GM23338 (cell line): ENCODE measurements at regions not wholly inside any gene's neighbourhood (a gene's known extent, or its start where the extent isn't known, plus 50 kb on each side); places are given as distances from the start of the nearest gene placed in this dataset.

Source experiments
- ATAC-seq: fragments of 200-7000 bp; cut with Tn5 transposase; 3 replicates; pipeline ENCODE4 v1.9.1; 2020
- DNase-seq: peaks from one replicate; pipeline ENCODE4 v3.0.0-alpha.2; 2015; ENCODE audit warnings: low spot score
- H2AFZ ChIP-seq: fragments of 200-600 bp; sonication (generic); 2 replicates; pipeline ENCODE4 v1.8.0; 2016; ENCODE audit warnings: antibody characterized with exemption, mild to moderate bottlenecking, moderate library complexity
- H3F3A ChIP-seq: fragments of 200-600 bp; sonication (generic); replicated peaks from 2 replicates; pipeline ENCODE4 v1.8.0; 2017; ENCODE audit warnings: antibody characterized with exemption, mixed run types, low read depth
- H3K27ac ChIP-seq: fragments of 200-600 bp; sonication (generic); 2 replicates; pipeline ENCODE4 v1.6.1; 2016; ENCODE audit warnings: low read depth
- H3K27me3 ChIP-seq: fragments of 200-600 bp; sonication (generic); 2 replicates; pipeline ENCODE4 v1.8.0; 2016; ENCODE audit warnings: mild to moderate bottlenecking, mixed run types, moderate library complexity; ENCODE audit not compliant: insufficient read depth
- H3K36me3 ChIP-seq: fragments of 200-600 bp; sonication (generic); 2 replicates; pipeline ENCODE4 v1.8.0; 2016; ENCODE audit warnings: mild to moderate bottlenecking; ENCODE audit not compliant: insufficient read depth
- H3K4me1 ChIP-seq: fragments of 200-600 bp; sonication (generic); 2 replicates; pipeline ENCODE4 v1.8.0; 2016; ENCODE audit warnings: mild to moderate bottlenecking, moderate library complexity; ENCODE audit not compliant: insufficient read depth
- H3K4me2 ChIP-seq: fragments of 200-600 bp; sonication (generic); 2 replicates; pipeline ENCODE4 v1.7.1; 2017; ENCODE audit warnings: mixed run types
- H3K4me3 ChIP-seq: fragments of 200-600 bp; sonication (generic); 2 replicates; pipeline ENCODE4 v1.6.1; 2016; ENCODE audit warnings: mixed run types
- H3K79me2 ChIP-seq: fragments of 200-600 bp; sonication (generic); replicated peaks from 2 replicates; pipeline ENCODE4 v1.8.0; 2017; ENCODE audit warnings: mild to moderate bottlenecking; ENCODE audit not compliant: insufficient read depth
- H3K9me2 ChIP-seq: fragments of 200-600 bp; sonication (generic); 2 replicates; pipeline ENCODE4 v1.8.0; 2017; ENCODE audit not compliant: insufficient read depth
- H4K20me1 ChIP-seq: fragments of 200-600 bp; sonication (generic); replicated peaks from 2 replicates; pipeline ENCODE4 v1.8.0; 2017; ENCODE audit warnings: mild to moderate bottlenecking; ENCODE audit not compliant: insufficient read depth
- H3K27ac Mint-ChIP-seq: 2 replicates; pipeline ENCODE4 v1.8.0; 2020; ENCODE audit warnings: inconsistent platforms, mild to moderate bottlenecking, moderate library complexity, mixed read lengths
- H3K27me3 Mint-ChIP-seq: 3 replicates; pipeline ENCODE4 v1.8.0; 2022; ENCODE audit warnings: low read depth, mild to moderate bottlenecking, moderate library complexity, mixed read lengths, inconsistent platforms; ENCODE audit not compliant: insufficient read depth, poor library complexity
- H3K36me3 Mint-ChIP-seq: 3 replicates; pipeline ENCODE4 v1.8.0; 2021; ENCODE audit warnings: low read depth, mild to moderate bottlenecking, inconsistent platforms, moderate library complexity, mixed read lengths
- H3K4me1 Mint-ChIP-seq: 3 replicates; pipeline ENCODE4 v1.8.0; 2020; ENCODE audit warnings: mild to moderate bottlenecking, inconsistent platforms, mixed read lengths
- H3K4me3 Mint-ChIP-seq: 3 replicates; pipeline ENCODE4 v1.8.0; 2021; ENCODE audit warnings: moderate library complexity, mild to moderate bottlenecking, inconsistent platforms, mixed read lengths
- H3K9me3 Mint-ChIP-seq: 3 replicates; pipeline ENCODE4 v1.8.0; 2020; ENCODE audit warnings: moderate library complexity, mild to moderate bottlenecking, inconsistent platforms, mixed read lengths
- CREB1 ChIP-seq: fragments of 250-450 bp; sonication (Bioruptor Pico); IDR thresholded peaks from 2 replicates; pipeline ENCODE4 v1.5.0; 2020; ENCODE audit warnings: low read depth, mild to moderate bottlenecking, moderate library complexity
- NANOG ChIP-seq: IDR thresholded peaks from 2 replicates; pipeline ENCODE4 v1.6.1; 2016; ENCODE audit warnings: antibody characterized with exemption, borderline replicate concordance
- ZNF331 ChIP-seq: fragments of 250-450 bp; sonication (Bioruptor Pico); IDR thresholded peaks from 2 replicates; pipeline ENCODE4 v1.5.0; 2020; ENCODE audit warnings: low read depth, mild to moderate bottlenecking, moderate library complexity
- TF ChIP-seq, protein P1 (sequence below): fragments of 250-450 bp; sonication (Bioruptor Pico); IDR thresholded peaks from 2 replicates; pipeline ENCODE4 v1.5.0; 2020; ENCODE audit warnings: mild to moderate bottlenecking, moderate library complexity

DNA sequence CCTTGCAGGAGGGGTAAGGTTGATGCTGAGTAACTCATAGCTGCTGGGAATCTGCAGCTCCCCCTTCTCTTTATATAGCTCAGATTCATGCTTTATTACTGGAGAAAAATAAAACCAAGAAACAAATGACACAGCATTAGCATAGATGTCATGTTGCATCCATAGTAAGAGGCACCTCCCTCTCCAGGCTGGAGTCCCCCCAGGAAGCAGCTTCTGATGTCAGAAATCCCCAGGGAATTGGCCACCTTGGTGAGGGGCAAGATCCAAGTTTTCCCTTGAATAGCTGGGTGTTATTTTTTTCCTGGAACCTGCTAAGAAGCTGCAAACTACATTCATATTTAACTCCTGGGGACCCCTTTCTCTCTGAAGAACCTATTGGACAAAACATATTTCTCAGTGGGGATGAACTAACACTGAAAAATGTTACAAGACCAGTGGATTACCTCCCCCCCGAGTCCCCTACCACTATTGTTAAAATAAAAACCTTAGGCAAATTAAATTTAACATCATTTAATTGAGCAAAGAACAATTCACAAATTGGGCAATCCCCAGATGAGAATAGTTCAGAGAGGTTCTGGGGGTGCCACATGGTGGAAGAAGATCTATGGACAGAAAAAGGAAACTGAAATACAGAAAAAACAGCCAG lies 163.7 kb upstream of the NAMPT start:
- Histone ChIP-seq H3K4me2 (no peak overlapping the region), H3K9me2 (peaks cover 20% of the 10 kb centered on the region; the same call in 1 of the 2 replicates), H2AFZ (peak overlapping the region; percentile 28; the same call in 1 of the 2 replicates), H4K20me1 (no peaks in the 10 kb centered on the region), H3K27ac (no peak overlapping the region), H3K4me3 (no peak overlapping the region), H3K36me3 (peaks cover 7% of the 10 kb centered on the region), H3K27me3 (no peaks in the 10 kb centered on the region), H3K79me2 (no peaks in the 10 kb centered on the region), H3F3A (no peaks in the 10 kb centered on the region), H3K4me1 (no peaks in the 10 kb centered on the region)
- DNase-seq (no peak), ATAC-seq (no peak)
- Mint-ChIP-seq H3K27ac (no peak overlapping the region; the same call in 1 of the 2 replicates), H3K4me1 (no peaks in the 10 kb centered on the region), H3K4me3 (no peak overlapping the region), H3K36me3 (peaks cover 21% of the 10 kb centered on the region), H3K9me3 (peaks cover 30% of the 10 kb centered on the region), H3K27me3 (no peaks in the 10 kb centered on the region)
- TF ChIP-seq, protein P1, sequence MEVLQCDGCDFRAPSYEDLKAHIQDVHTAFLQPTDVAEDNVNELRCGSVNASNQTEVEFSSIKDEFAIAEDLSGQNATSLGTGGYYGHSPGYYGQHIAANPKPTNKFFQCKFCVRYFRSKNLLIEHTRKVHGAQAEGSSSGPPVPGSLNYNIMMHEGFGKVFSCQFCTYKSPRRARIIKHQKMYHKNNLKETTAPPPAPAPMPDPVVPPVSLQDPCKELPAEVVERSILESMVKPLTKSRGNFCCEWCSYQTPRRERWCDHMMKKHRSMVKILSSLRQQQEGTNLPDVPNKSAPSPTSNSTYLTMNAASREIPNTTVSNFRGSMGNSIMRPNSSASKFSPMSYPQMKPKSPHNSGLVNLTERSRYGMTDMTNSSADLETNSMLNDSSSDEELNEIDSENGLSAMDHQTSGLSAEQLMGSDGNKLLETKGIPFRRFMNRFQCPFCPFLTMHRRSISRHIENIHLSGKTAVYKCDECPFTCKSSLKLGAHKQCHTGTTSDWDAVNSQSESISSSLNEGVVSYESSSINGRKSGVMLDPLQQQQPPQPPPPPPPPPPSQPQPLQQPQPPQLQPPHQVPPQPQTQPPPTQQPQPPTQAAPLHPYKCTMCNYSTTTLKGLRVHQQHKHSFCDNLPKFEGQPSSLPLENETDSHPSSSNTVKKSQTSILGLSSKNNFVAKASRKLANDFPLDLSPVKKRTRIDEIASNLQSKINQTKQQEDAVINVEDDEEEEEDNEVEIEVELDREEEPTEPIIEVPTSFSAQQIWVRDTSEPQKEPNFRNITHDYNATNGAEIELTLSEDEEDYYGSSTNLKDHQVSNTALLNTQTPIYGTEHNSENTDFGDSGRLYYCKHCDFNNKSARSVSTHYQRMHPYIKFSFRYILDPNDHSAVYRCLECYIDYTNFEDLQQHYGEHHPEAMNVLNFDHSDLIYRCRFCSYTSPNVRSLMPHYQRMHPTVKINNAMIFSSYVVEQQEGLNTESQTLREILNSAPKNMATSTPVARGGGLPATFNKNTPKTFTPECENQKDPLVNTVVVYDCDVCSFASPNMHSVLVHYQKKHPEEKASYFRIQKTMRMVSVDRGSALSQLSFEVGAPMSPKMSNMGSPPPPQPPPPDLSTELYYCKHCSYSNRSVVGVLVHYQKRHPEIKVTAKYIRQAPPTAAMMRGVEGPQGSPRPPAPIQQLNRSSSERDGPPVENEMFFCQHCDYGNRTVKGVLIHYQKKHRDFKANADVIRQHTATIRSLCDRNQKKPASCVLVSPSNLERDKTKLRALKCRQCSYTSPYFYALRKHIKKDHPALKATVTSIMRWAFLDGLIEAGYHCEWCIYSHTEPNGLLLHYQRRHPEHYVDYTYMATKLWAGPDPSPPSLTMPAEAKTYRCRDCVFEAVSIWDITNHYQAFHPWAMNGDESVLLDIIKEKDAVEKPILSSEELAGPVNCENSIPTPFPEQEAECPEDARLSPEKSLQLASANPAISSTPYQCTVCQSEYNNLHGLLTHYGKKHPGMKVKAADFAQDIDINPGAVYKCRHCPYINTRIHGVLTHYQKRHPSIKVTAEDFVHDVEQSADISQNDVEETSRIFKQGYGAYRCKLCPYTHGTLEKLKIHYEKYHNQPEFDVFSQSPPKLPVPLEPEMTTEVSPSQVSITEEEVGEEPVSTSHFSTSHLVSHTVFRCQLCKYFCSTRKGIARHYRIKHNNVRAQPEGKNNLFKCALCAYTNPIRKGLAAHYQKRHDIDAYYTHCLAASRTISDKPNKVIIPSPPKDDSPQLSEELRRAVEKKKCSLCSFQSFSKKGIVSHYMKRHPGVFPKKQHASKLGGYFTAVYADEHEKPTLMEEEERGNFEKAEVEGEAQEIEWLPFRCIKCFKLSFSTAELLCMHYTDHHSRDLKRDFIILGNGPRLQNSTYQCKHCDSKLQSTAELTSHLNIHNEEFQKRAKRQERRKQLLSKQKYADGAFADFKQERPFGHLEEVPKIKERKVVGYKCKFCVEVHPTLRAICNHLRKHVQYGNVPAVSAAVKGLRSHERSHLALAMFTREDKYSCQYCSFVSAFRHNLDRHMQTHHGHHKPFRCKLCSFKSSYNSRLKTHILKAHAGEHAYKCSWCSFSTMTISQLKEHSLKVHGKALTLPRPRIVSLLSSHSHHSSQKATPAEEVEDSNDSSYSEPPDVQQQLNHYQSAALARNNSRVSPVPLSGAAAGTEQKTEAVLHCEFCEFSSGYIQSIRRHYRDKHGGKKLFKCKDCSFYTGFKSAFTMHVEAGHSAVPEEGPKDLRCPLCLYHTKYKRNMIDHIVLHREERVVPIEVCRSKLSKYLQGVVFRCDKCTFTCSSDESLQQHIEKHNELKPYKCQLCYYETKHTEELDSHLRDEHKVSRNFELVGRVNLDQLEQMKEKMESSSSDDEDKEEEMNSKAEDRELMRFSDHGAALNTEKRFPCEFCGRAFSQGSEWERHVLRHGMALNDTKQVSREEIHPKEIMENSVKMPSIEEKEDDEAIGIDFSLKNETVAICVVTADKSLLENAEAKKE (CRISPR knock-in tag), result no peak
- no peak for TF ChIP-seq ZNF331 (CRISPR knock-in tag)

- no peaks in the 10 kb centered on the region for H3K27me3 Mint-ChIP-seq
- TF ChIP-seq NANOG (no peak), CREB1 (no peak)
- TF ChIP-seq, protein P1 (CRISPR knock-in tag), result no peak
Measured at GRCh38 chr7:106447318-106447847, 162.6 kb upstream of the NAMPT start.

More at GRCh38 chr7:106447318-106447847, 162.6 kb upstream of the NAMPT start:
- Histone ChIP-seq H3K27ac (no peak overlapping the region), H3K79me2 (no peaks in the 10 kb centered on the region), H3K27me3 (no peaks in the 10 kb centered on the region), H3F3A (no peaks in the 10 kb centered on the region), H3K4me2 (no peak overlapping the region), H2AFZ (no peak overlapping the region), H3K4me3 (no peak overlapping the region), H4K20me1 (no peaks in the 10 kb centered on the region), H3K4me1 (no peaks in the 10 kb centered on the region), H3K36me3 (peaks cover 7% of the 10 kb centered on the region), H3K9me2 (peaks cover 24% of the 10 kb centered on the region; the same call in 1 of the 2 replicates)
- Mint-ChIP-seq H3K4me3 (no peak overlapping the region), H3K27ac (no peak overlapping the region), H3K36me3 (peaks cover 15% of the 10 kb centered on the region), H3K9me3 (peaks cover 24% of the 10 kb centered on the region), H3K4me1 (no peaks in the 10 kb centered on the region)
- no peak for ATAC-seq
- no peak for DNase-seq
